KMS-11 (cell line): ENCODE measurements at regions not wholly inside any gene's neighbourhood (a gene's known extent, or its start where the extent isn't known, plus 50 kb on each side); places are given as distances from the start of the nearest gene placed in this dataset.

Experiments
- H2AFZ ChIP-seq: fragments of 200-600 bp; sonication (generic); 2 replicates; pipeline ENCODE4 v1.6.1; 2016; ENCODE audit warnings: antibody characterized with exemption, mixed run types, low read depth
- H3K27ac ChIP-seq: fragments of 200-600 bp; sonication (generic); 2 replicates; pipeline ENCODE4 v1.6.1; 2016; ENCODE audit warnings: mild to moderate bottlenecking, mixed run types
- H3K27me3 ChIP-seq: fragments of 200-600 bp; sonication (generic); 2 replicates; pipeline ENCODE4 v1.6.1; 2017; ENCODE audit warnings: mild to moderate bottlenecking, low read depth, mixed run types, moderate library complexity; ENCODE audit not compliant: insufficient read depth
- H3K36me3 ChIP-seq: fragments of 200-600 bp; sonication (generic); 2 replicates; pipeline ENCODE4 v1.6.1; 2017; ENCODE audit warnings: mild to moderate bottlenecking, mixed run types; ENCODE audit not compliant: insufficient read depth
- H3K4me1 ChIP-seq: fragments of 200-600 bp; sonication (generic); 2 replicates; pipeline ENCODE4 v1.6.1; 2016; ENCODE audit warnings: mild to moderate bottlenecking, low read depth, mixed run types; ENCODE audit not compliant: poor library complexity, severe bottlenecking
- H3K4me2 ChIP-seq: fragments of 200-600 bp; sonication (generic); 2 replicates; pipeline ENCODE4 v1.7.0; 2016; ENCODE audit warnings: mild to moderate bottlenecking, mixed run types
- H3K4me3 ChIP-seq: fragments of 200-600 bp; sonication (generic); IDR thresholded peaks from 2 replicates; pipeline ENCODE4 v1.6.1; 2017; ENCODE audit warnings: low read depth, low read length, mixed read lengths; ENCODE audit not compliant: insufficient read depth
- H3K79me2 ChIP-seq: fragments of 200-600 bp; sonication (generic); 2 replicates; pipeline ENCODE4 v1.6.1; 2016; ENCODE audit warnings: low read depth, mixed run types; ENCODE audit not compliant: insufficient read depth
- H3K9ac ChIP-seq: fragments of 200-600 bp; sonication (generic); 2 replicates; pipeline ENCODE4 v1.6.1; 2016; ENCODE audit warnings: mild to moderate bottlenecking, mixed run types
- H4K20me1 ChIP-seq: fragments of 200-600 bp; sonication (generic); 2 replicates; pipeline ENCODE4 v1.6.1; 2016; ENCODE audit warnings: mild to moderate bottlenecking, mixed run types; ENCODE audit not compliant: insufficient read depth
- TF ChIP-seq, protein P1 (sequence below): fragments of 200-600 bp; sonication (generic); conservative IDR thresholded peaks from 2 replicates; pipeline ENCODE4 v1.6.1; 2017; ENCODE audit warnings: low read depth, mild to moderate bottlenecking, antibody characterized with exemption, low read length, moderate library complexity, mixed read lengths

DNA sequence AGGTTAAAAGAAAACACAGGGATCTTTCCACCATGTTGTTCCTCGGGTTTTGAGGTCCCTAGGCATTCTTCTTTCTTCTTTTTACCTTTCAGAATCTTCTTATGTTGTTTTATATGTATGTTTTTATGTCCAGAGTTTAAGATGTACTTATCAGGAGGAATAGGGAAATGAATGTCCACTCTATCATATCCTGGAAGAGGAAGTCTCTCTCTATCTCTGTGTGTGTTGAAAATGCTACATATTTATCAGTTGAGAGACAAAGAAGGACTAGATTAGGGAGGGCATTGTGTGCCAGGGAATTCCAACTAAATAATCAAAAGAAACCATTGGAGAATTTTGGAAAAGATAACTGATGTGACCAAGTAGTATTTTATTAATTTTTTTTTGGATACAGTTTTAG is 200.5 kb upstream of the POT1 start:
- Histone ChIP-seq H3K4me1 (no peaks in the 10 kb centered on the region), H3K36me3 (no peaks in the 10 kb centered on the region), H3K27ac (no peak overlapping the region), H3K79me2 (no peaks in the 10 kb centered on the region), H4K20me1 (no peaks in the 10 kb centered on the region), H3K4me2 (no peak overlapping the region), H2AFZ (no peak overlapping the region), H3K27me3 (no peaks in the 10 kb centered on the region), H3K4me3 (no peak overlapping the region), H3K9ac (no peak overlapping the region)
- TF ChIP-seq, protein P1, sequence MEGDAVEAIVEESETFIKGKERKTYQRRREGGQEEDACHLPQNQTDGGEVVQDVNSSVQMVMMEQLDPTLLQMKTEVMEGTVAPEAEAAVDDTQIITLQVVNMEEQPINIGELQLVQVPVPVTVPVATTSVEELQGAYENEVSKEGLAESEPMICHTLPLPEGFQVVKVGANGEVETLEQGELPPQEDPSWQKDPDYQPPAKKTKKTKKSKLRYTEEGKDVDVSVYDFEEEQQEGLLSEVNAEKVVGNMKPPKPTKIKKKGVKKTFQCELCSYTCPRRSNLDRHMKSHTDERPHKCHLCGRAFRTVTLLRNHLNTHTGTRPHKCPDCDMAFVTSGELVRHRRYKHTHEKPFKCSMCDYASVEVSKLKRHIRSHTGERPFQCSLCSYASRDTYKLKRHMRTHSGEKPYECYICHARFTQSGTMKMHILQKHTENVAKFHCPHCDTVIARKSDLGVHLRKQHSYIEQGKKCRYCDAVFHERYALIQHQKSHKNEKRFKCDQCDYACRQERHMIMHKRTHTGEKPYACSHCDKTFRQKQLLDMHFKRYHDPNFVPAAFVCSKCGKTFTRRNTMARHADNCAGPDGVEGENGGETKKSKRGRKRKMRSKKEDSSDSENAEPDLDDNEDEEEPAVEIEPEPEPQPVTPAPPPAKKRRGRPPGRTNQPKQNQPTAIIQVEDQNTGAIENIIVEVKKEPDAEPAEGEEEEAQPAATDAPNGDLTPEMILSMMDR = no peak

DNA sequence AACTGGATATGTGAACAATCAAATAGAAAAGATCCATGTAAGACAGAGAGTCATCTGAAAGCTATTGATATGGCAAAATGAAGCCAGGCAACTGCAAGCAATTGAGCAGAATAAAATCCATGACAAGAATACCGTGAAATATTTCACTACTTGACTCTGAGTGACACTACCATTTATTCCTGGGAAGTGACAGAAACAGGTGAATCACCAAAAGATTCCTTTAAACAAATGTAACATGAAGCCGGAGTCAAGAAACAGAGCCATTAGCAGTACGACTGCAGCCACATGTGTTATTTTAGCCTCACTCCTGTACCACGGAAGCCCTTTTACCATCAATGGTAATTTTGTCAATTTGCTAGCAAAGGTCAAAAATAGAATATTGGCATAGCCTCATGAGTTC is 197.7 kb upstream of the POT1 start:
- no peak overlapping the region for H3K9ac ChIP-seq
- H3K27ac ChIP-seq = no peak overlapping the region
- no peak overlapping the region for H2AFZ ChIP-seq
- H3K79me2 ChIP-seq = no peaks in the 10 kb centered on the region
- no peaks in the 10 kb centered on the region for H4K20me1 ChIP-seq
- H3K4me1 ChIP-seq = no peaks in the 10 kb centered on the region
- H3K27me3 ChIP-seq = no peaks in the 10 kb centered on the region
- no peak overlapping the region for H3K4me3 ChIP-seq
- TF ChIP-seq, protein P1 = no peak
- H3K4me2 ChIP-seq = no peak overlapping the region
- no peaks in the 10 kb centered on the region for H3K36me3 ChIP-seq

DNA sequence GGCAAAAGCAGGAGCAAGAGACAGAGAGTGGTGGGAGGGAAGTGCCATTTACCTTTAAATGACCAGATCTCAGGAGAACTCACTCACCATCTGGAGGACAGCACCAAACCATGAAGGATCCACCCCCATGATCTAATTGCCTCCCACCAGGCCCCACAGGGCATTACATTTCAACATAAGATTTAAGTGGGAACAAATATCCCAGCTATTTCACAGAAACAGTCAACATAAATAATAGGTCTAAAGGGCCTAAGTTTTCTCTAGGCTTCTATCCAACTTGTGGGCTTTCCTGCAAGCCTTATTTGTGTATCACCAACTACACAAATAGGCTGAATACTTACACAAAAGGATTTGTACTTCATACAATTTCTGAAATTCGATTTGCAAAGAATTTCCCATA is 196.8 kb upstream of the POT1 start:
- Histone ChIP-seq H3K79me2 (no peaks in the 10 kb centered on the region), H3K4me1 (no peaks in the 10 kb centered on the region), H3K4me3 (no peak overlapping the region), H2AFZ (no peak overlapping the region), H3K27me3 (no peaks in the 10 kb centered on the region), H3K9ac (no peak overlapping the region), H3K27ac (no peak overlapping the region), H4K20me1 (no peaks in the 10 kb centered on the region), H3K4me2 (no peak overlapping the region), H3K36me3 (no peaks in the 10 kb centered on the region)
- TF ChIP-seq, protein P1 = no peak

DNA sequence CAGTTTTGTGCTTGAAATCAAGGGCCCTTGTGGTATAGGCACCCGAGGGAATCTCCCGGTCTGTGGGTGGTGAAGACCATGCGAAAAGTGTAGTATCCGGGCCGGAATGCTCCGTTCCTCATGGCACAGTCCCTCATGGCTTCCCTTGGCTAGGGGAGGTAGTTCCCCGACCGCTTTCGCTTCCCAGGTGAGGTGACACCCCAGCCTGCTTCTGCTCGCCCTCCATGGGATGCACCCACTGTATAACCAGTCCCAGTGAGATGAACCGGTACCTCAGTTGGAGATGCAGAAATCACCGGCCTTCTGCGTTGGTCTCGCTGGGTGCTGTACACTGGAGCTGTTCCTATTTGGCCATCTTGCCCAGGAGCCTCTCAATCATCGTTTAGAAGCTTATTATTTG is 195.7 kb upstream of the POT1 start:
- Histone ChIP-seq H4K20me1 (no peaks in the 10 kb centered on the region), H2AFZ (no peak overlapping the region), H3K4me1 (no peaks in the 10 kb centered on the region), H3K79me2 (no peaks in the 10 kb centered on the region), H3K27me3 (no peaks in the 10 kb centered on the region), H3K36me3 (no peaks in the 10 kb centered on the region), H3K9ac (no peak overlapping the region), H3K27ac (no peak overlapping the region), H3K4me2 (no peak overlapping the region), H3K4me3 (no peak overlapping the region)
- TF ChIP-seq, protein P1 = no peak

DNA sequence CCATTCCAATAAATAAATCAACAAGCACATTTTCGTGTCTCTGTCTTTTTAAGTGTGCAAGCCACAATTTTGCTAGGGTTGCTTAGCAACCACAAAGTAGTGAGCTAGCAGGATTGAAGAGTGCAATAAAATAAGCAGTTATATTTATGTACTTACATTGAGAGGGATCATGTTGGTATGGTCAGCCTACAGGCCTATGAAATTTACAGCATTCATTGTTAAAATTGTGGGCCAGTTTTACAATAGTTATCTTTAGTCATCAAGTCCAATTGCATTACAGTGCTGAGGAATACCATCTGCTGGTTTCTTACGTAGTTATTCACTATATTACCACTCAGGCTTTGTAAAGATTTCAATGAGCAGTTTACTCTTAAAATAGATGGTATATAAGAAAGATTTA is 192.5 kb upstream of the POT1 start:
- H4K20me1 ChIP-seq = no peaks in the 10 kb centered on the region
- no peak overlapping the region for H3K27ac ChIP-seq
- no peak overlapping the region for H3K9ac ChIP-seq
- H3K4me3 ChIP-seq = no peak overlapping the region
- H3K4me2 ChIP-seq = no peak overlapping the region
- no peak overlapping the region for H2AFZ ChIP-seq
- no peaks in the 10 kb centered on the region for H3K36me3 ChIP-seq
- no peaks in the 10 kb centered on the region for H3K27me3 ChIP-seq
- H3K4me1 ChIP-seq = no peaks in the 10 kb centered on the region
- no peaks in the 10 kb centered on the region for H3K79me2 ChIP-seq
- TF ChIP-seq, protein P1 = no peak
